HG02981 (cell line): ENCODE measurements at regions not wholly inside any gene's neighbourhood (a gene's known extent, or its start where the extent isn't known, plus 50 kb on each side); places are given as distances from the start of the nearest gene placed in this dataset.
"Not testable (repeated sequence)": the region's sequence is repeated elsewhere in the genome, so short reads cannot be mapped to it uniquely, and the experiment has no call there.

Experiments
- ATAC-seq: cut with Tn5 transposase; IDR thresholded peaks from one replicate; pipeline ENCODE4 v1.9.1; 2021; ENCODE audit warnings: mild to moderate bottlenecking, moderate library complexity; ENCODE audit not compliant: unreplicated experiment

GRCh38 chr4:91837608-91838029 is 466.1 kb upstream of the GRID2 start:
- no peak for ATAC-seq

- ATAC-seq, result no peak
Observed at GRCh38 chr4:91838181-91838861, 465.4 kb upstream of the GRID2 start.

DNA sequence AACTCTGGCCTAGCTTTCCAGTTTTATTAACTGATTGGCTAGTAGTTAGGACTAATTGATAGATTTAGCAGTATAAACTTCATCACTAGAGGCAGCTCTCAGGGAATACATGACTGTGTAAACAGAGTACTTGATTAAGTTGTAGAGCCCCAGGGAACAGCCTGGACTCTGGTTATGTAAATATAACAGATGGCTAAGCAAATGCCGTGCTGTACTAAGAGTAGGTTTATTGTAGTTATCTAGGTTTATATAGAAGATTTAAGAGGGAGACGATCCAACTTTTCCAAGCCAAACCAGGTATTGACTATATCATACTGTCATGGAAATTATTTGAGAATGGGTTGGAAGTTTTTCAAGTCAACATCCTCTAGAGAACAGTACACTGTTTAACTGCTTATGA is 463.4 kb upstream of the GRID2 start:
- no peak for ATAC-seq

DNA sequence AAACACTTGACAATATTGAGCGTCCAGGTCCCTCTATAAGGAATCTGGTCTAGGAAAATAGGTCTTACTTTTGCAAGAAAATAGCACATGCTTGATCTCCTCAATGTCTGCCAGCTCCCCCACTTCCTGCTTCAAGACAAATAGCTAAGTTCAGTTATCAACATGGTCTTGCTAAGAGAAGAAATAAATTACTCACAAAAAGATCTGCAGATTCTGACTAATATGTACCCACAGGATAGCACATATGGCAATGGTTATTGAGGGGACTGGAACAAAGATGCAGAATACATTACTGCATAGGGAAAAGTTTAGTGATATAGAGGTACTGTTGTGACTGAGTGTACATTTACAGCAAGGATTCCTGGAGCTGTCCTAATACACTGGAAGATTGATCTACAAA is 457.5 kb upstream of the GRID2 start:
- no peak for ATAC-seq

GRCh38 chr4:91851456-91851855 is 452.3 kb upstream of the GRID2 start:
- ATAC-seq, result no peak

GRCh38 chr4:91887926-91888325 is 415.8 kb upstream of the GRID2 start:
- ATAC-seq, result no peak

DNA sequence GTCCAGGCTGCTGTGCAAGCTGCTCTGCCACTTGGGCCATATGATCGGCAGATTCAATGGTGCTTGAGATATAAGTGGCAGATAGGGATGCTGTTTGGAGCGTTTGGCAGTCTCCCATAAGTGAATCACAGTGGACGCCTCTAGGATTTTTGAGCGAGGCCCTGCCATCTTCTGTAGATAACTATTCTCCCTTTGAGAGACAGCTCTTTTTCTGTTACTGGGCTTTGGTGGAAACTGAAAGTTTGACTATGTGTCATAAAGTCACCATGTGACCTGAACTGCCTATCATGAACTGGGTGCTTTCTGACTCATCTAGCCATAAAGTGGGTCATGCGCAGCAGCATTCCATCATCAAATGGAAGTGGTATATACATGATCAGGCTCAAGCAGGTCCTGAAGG is 412.5 kb upstream of the GRID2 start:
- ATAC-seq, result not testable (repeated sequence)

DNA sequence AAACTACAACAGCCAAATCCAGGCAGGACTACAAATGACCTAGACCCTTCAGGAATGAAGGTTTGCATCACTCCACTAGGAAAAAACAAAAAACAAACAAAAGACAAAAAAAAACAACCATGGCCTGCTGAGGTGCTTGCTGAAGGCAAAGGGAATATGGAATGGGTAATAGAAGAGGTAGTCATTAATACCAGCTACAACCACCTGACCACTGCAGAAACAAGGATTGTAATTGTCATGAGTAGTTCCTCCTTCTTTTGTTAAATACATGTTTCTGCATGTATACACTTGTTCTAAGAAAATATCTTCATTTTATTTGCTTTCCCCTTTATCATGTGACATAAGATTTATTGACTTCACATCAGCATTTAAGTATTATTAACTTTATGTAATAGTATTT is 409.8 kb upstream of the GRID2 start:
- ATAC-seq, result no peak

DNA sequence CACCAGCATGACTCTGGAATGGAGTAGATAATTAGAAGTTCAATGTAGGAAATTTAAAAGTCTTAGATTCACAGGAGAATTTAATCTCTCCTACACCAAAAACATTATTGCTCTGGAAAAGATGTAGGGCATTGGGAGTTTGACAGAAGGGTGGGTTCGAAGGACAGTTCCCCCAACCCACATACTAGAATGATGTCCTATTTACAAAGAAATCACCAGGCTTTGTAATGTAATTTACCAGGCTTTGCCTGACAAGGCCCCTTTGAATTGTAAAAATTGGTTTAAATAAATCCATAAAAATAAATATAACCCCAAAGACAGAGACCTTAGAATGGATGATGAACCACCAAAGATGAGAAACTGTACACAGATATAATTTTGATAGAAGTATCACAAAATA is 399.2 kb upstream of the GRID2 start:
- ATAC-seq, result no peak

- ATAC-seq, result no peak
Observed at GRCh38 chr4:91909963-91910362, 393.8 kb upstream of the GRID2 start.

- ATAC-seq, result no peak
Observed at GRCh38 chr4:91914176-91914804, 389.5 kb upstream of the GRID2 start.

- ATAC-seq, result no peak
Observed at GRCh38 chr4:91916219-91916618, 387.5 kb upstream of the GRID2 start.

DNA sequence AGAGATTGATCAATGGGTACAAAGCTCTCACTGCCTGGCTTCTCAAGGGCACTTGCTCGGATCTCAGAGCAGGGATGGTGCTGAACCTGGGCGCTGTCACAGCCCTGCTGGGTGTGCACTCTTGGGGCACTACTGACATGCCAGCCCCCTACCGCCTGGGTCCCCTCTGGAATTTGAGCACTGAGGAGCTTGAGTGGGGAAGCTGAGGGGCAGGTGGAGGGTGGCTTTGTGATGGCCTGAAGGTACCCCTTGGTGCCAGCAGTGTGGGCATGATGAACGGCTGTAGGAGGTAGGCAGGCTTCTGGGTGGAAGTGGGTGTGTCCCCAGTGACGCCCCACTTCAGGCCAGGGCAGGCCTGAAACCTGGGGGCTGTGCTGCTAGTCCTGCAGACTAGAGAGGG is 379.1 kb upstream of the GRID2 start:
- no peak for ATAC-seq

- ATAC-seq, result no peak
Observed at GRCh38 chr4:91935217-91935616, 368.5 kb upstream of the GRID2 start.

DNA sequence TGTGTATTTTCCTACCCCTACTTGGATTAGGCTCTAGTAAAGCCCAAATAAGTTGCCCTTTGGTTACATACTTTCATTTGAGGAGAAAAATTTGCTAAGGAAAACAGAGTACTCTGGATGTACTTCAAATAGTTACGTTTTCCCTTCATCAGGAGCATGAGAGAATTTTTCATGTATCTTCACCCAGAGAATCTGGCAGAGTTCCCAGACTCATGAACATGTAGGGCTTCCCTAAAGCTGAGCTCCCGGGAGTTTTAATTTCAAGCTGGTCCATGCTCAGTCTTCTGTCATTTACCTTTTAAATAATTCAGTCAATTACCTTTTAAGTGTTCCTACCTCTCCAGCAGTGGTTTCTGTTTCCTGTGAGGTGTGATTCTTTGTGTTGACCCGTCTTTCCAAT is 367.5 kb upstream of the GRID2 start:
- ATAC-seq, result no peak

- ATAC-seq, result no peak
Observed at GRCh38 chr4:91957963-91958362, 345.8 kb upstream of the GRID2 start.

DNA sequence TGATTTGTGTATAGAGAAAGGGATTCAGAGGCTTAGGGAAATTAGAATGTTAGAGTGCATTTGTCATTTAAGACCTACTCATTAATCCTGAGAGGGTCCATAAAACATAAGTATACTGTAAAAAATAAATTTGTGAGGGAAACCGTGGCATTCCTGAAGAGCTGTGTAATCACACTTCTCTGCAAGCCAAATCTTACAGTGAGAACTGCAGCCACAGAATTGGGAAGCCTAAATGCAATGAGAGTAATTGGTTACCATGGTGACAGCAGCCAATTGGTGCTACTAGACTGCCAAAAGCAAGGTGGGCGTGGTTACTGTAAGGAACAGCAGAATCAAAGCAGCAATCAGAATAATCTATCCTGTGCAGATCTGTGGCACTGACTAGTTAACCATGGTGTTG is 345.2 kb upstream of the GRID2 start:
- no peak for ATAC-seq

DNA sequence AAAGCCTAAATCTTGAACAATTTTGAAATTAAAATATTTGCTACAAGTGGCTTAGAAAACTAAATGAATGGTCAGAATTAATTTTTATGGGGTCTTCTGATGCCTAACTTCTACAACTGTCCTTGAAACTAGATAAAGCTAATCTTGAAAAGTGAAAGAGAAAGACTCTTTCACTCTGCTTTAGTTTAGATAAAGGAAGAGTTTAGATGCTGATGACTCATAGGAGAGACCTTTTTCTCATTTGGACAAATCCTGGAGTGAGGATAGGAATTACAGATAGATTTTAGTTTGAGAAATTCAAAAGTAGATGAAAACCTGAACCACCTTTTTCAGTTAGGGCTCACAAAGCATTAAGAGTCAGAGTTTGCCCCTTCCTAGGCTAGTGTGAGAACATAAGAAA is 342.3 kb upstream of the GRID2 start:
- no peak for ATAC-seq

GRCh38 chr4:91963486-91963885 is 340.3 kb upstream of the GRID2 start:
- ATAC-seq, result no peak

DNA sequence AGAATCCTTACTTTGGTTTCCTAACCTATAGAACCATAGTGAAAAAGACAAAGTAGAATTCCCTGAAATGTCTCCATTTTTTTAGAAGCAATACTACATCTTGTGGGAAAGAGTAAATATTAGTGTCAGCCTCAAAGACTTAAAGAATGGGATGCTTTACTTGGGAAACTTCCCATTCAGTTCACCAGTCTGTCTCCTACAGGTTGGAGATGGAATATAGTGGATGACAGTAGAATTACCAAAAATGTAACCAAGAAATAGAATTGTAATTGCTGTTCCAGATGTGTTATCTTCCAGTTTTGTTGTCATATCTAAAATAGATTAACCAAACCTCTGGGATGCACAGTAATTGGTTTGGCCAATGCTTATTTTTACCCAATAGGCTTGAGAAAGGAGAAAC is 338.6 kb upstream of the GRID2 start:
- ATAC-seq, result no peak

DNA sequence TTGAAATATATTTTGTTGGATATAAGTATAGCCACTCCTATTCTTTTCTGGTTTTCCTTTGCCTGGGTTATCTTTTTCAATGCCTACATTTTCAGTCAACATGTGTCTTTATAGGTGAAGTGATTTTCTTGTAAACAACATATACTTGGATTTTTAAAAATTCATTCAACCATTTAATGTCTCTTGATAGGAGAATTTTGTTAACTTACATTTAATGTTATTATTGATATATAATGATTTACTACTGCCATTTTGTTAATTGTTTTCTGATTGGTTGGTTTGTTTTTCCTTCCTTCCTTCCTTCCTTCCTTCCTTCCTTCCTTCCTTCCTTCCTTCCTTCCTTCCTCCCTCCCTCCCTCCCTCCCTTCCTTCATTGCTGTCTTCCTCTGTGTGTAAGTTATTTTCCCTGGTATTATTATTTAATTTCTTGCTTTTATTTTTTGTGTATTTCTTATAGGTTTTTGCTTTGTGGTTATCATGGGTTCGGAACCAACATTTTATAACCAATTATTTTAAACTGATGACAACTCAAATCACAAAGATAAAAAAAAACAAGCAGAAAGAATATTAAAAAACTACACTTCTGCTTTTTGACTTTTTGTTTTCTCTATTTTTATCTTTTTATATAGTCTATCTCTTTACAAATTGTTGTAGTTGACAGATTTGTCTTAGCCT is 330.1 kb upstream of the GRID2 start:
- no peak for ATAC-seq

- no peak for ATAC-seq
Observed at GRCh38 chr4:91984466-91984865, 319.3 kb upstream of the GRID2 start.
